ENCODE measurements at regions not wholly inside any gene's neighbourhood (a gene's known extent, or its start where the extent isn't known, plus 50 kb on each side); places are given as distances from the start of the nearest gene placed in this dataset.

- no peak for FAIRE-seq
Observed at GRCh38 chr15:94059013-94059587, 172.3 kb upstream of the MCTP2 start.

GRCh38 chr15:94057305-94057704 is 174.1 kb upstream of the MCTP2 start:
- DNase-seq (ENCODE audit: insufficient read length, low spot score), result no peak
- FAIRE-seq, result no peak

More at GRCh38 chr15:94059013-94059587, 172.3 kb upstream of the MCTP2 start:
- no peak for DNase-seq (ENCODE audit: insufficient read length, low spot score)

- no peak for DNase-seq (ENCODE audit: insufficient read length, low spot score)
- no peak for FAIRE-seq
Observed at GRCh38 chr15:94056314-94056713, 175.0 kb upstream of the MCTP2 start.

GRCh38 chr15:94053626-94054025 is 177.7 kb upstream of the MCTP2 start:
- FAIRE-seq (no peak), DNase-seq (ENCODE audit: insufficient read length, low spot score) (no peak)

GRCh38 chr15:94052711-94053110 is 178.7 kb upstream of the MCTP2 start:
- DNase-seq (ENCODE audit: insufficient read length, low spot score) (no peak), FAIRE-seq (no peak)

GRCh38 chr15:94047566-94047965 is 183.8 kb upstream of the MCTP2 start:
- FAIRE-seq (no peak), DNase-seq (ENCODE audit: insufficient read length, low spot score) (no peak)

- no peak for FAIRE-seq
Observed at GRCh38 chr15:94042180-94042928, 189.0 kb upstream of the MCTP2 start.

GRCh38 chr15:94041746-94042145 is 189.6 kb upstream of the MCTP2 start:
- DNase-seq (ENCODE audit: insufficient read length, low spot score), result no peak
- no peak for FAIRE-seq

More at GRCh38 chr15:94042180-94042928, 189.0 kb upstream of the MCTP2 start:
- DNase-seq (ENCODE audit: insufficient read length, low spot score), result no peak

GRCh38 chr15:94040541-94041248 is 190.7 kb upstream of the MCTP2 start:
- FAIRE-seq (no peak), DNase-seq (ENCODE audit: insufficient read length, low spot score) (no peak)

GRCh38 chr15:94036156-94036555 is 195.2 kb upstream of the MCTP2 start:
- no peak for FAIRE-seq
- DNase-seq (ENCODE audit: insufficient read length, low spot score), result no peak

- FAIRE-seq, result no peak
- no peak for DNase-seq (ENCODE audit: insufficient read length, low spot score)
Observed at GRCh38 chr15:94033683-94034020, 197.7 kb upstream of the MCTP2 start.

- FAIRE-seq (no peak), DNase-seq (ENCODE audit: insufficient read length, low spot score) (no peak)
Observed at GRCh38 chr15:94033014-94033682, 198.2 kb upstream of the MCTP2 start.

- FAIRE-seq (no peak), DNase-seq (ENCODE audit: insufficient read length, low spot score) (no peak)
Observed at GRCh38 chr15:94032571-94032970, 198.8 kb upstream of the MCTP2 start.

GRCh38 chr15:94031072-94031471 is 200.3 kb upstream of the MCTP2 start:
- no peak for FAIRE-seq
- DNase-seq (ENCODE audit: insufficient read length, low spot score), result no peak

GRCh38 chr15:94029495-94029894 is 201.9 kb upstream of the MCTP2 start:
- FAIRE-seq (no peak), DNase-seq (ENCODE audit: insufficient read length, low spot score) (no peak)

GRCh38 chr15:94028809-94029208 is 202.6 kb upstream of the MCTP2 start:
- FAIRE-seq, result no peak
- DNase-seq (ENCODE audit: insufficient read length, low spot score), result no peak

GRCh38 chr15:94028121-94028520 is 203.2 kb upstream of the MCTP2 start:
- FAIRE-seq, result no peak
- no peak for DNase-seq (ENCODE audit: insufficient read length, low spot score)

GRCh38 chr15:94027581-94027980 is 203.8 kb upstream of the MCTP2 start:
- FAIRE-seq (no peak), DNase-seq (ENCODE audit: insufficient read length, low spot score) (no peak)

- DNase-seq (ENCODE audit: insufficient read length, low spot score) (no peak), FAIRE-seq (no peak)
Observed at GRCh38 chr15:94026458-94027304, 204.7 kb upstream of the MCTP2 start.

GRCh38 chr15:94023531-94023930 is 207.8 kb upstream of the MCTP2 start:
- no peak for DNase-seq (ENCODE audit: insufficient read length, low spot score)
- no peak for FAIRE-seq
